T-helper 9 cell (primary cell): ENCODE measurements at regions not wholly inside any gene's neighbourhood (a gene's known extent, or its start where the extent isn't known, plus 50 kb on each side); places are given as distances from the start of the nearest gene placed in this dataset.

Experiments used
- DNase-seq: peaks from one replicate; pipeline ENCODE4 v3.0.0-alpha.2; 2020

DNA sequence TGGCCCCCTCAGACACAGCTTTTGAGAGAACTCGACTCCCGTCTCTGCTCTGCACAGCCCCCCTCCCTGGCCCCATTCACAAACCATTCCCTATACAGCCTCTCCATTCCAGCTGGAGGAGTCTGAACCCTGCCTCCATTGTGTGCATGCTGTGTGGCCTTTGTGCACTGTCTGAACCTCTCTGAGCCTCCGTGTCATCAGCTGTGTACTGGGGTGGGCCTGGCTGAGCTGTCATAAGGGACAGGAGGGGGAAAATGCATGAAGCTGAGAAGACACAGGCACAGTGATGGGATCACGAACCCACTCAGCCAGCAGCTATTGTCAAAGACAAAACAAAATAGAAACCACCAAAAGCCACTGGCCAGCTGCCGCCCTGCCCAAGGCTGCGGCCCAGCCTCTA lies 130.8 kb downstream of the RFLNA start:
- DNase-seq = no peak

DNA sequence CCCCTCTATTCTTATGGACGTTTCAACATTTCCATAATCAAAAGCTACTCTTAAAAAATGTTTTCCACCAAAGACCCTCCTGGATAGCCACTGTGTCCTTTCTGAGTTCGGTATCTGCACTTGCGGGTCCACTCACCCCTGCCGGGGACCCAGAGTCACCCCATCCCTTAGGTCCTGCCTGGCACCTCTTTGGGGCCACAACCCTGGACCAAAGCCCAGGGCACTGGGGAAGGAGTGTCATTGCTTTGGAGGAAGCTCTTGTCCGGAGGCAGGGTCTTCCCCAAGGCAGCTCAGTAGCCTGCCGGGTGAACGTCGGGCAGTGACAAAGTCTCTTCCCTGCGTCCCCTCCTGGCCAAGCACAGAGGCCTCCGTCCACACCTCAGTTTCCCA lies 129.6 kb downstream of the RFLNA start:
- no peak for DNase-seq

DNA sequence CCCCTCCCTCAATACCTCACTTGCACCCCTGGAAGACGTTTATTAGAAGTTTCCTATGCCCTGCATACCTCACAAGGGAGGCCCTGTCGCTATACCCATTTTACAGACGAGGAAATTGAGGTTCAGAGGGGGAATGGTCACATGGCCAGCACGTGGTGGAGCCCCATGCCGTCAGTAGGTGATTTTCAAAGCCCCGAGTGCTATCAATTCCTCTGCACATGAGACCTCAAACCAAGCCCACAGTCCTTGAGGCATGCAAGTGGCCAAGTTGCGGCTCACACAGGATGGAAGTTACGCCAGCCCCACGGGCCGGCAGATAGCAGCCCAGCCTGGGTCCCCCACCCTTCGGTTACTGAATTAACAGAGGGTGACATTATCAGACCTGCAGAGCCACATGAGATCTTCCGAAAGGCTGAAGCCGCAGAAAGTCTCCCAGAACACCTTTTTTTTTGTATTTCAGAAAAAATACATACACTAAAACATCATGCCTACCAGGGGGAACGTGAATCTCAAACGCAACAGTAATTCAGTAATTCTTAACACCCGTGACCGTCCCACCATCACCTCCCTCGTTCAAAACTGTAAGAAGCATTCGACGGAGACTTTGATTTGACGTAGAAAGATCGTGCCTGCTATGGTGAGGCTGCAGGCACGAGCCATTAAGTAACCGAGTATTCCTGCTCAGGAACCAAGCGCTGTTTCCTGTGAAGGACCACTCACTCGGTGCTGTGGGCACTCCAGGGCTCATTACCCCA lies 129.0 kb downstream of the RFLNA start:
- no peak for DNase-seq

DNA sequence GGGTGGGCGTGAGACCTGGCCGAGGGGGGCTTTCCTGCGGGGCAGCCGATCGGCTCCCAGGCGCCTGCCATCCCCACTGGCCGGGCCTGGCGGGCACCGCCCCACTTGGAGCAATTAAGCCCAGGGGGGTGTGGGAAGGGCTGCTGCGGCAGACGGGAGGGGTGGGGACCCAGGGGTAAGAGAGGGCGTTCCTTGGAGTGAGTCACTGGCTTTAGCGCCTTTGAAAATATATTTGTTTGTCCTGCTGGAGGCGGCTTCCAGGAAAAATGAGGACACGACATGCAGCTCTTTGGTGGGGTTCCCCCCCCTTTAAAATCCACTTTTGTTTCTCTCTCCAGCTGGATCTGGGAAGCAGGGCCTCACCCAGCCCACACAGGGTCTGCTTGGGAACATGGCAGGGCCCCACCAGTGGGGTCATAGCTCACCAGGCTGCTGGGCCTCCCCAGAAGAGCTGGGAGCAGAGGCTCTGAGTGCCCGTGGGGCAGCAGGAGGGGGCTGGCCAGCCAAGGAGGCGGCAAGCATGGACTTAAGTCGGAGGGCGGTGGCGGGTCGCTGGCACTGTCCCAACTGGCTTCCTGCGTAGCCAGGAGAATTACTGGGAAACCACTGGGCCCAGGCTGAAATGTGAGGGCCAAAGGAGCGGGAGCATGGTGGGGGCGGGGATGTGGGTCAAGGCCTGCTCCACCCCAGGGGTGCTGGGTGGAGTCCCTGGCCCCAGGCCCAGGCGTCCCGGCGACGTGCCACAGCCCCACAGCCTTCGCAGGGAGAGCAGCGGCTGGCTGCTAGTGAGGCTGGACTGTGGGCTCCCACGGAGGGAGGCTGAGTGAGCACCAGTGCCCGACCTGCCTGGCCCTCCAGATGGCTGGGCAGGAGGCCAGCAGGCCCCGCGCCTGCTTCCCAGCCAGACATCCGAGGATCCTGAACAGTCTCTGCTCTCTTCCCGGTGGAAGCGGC lies 128.0 kb downstream of the RFLNA start:
- no peak for DNase-seq

DNA sequence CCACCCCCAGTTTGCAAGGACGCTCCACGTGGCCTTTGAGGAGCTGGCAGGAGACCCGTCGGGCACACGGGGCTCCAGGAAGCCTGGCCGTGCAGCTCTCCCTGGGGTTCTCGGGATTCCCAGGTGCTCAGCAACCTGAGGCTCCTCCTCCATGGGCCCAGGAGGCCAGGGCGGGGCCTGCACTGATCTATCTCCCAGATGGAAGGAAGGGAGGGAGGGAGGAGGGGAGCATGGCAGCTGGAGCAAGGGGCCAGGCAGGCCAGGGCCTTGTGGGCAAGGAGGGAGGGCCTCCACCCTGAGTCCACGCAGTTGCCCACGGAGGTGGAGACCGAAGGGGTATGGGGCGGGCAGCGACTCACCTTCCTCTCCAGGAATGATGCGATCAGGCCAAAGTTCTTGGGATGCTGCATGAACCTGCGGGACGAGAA lies 127.3 kb downstream of the RFLNA start:
- DNase-seq = no peak

DNA sequence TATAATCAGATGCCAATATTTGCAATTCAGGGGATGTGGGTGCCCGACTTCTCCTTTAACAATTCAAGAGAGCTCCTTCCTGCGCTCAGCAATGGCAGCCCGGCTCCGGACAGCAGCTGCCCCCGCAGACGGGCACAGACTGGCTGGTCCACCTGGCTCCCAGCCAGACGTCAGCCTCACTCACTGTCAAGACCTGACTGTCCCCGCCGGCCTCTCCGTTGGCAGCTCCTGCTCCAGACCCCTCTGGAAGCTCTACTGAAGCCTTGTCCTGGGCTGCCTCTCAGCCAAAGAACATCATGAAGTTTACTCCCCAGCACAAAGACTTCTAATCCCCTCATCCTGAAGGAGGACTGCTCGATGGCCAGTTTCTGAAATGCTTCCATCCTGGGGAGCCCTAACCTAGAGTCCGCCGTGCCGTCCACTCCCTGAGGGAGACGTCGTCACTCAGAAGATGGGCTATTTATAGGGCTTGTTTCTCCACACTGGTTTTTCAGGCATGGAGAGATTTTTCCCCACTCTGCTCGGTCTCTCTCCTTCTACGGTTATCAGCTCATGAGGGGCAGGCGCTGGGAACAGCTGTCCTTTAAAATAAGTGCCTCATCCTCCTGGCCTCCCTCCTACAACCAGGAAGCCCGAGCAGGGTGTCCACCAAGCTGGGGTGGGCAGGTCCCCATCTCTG lies 126.2 kb downstream of the RFLNA start:
- no peak for DNase-seq

DNA sequence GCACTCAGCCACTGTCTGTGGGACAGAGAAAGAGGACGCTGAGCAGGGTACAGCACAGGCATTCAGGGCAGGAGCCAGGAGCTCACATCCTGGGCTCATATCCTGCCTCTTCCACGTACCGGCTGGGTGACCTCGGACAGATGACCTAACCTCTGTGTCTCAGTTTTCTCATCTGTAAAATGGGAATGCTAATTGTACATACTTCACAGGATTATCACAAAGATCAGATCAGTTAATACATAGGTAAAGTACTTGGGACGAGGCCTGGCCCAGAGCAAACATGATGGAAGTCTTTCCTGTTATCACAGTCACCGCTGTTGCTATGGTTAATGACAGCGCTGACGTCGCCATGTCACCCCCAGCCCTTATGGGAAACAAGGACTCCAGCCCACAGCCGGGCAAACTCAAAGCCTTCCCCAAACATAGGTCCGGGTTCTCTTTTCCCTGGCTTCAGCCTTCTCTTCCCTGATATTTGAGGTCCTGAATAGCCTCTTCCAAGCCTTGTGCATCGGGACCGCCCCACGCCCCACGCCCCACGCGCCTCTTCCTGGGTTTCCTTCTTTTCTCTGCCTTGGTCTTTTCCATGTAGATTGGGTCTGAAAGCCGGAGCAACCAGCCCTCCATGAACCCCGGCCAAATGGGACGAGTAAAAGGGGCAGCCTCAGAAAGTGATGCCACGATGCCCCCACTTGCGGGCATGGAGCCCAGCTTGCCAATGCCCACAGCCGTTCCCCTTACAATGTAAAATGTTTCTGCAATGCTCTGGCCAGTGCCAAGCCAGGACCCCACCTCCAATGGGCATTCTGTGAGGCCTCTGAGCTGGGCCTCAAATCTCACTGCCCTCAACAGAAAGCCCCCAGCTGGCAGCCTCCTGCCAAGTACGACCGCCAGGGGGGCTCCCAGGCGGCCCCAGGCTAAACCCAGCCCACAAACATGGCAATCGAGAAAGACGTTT lies 125.4 kb downstream of the RFLNA start:
- DNase-seq = no peak

DNA sequence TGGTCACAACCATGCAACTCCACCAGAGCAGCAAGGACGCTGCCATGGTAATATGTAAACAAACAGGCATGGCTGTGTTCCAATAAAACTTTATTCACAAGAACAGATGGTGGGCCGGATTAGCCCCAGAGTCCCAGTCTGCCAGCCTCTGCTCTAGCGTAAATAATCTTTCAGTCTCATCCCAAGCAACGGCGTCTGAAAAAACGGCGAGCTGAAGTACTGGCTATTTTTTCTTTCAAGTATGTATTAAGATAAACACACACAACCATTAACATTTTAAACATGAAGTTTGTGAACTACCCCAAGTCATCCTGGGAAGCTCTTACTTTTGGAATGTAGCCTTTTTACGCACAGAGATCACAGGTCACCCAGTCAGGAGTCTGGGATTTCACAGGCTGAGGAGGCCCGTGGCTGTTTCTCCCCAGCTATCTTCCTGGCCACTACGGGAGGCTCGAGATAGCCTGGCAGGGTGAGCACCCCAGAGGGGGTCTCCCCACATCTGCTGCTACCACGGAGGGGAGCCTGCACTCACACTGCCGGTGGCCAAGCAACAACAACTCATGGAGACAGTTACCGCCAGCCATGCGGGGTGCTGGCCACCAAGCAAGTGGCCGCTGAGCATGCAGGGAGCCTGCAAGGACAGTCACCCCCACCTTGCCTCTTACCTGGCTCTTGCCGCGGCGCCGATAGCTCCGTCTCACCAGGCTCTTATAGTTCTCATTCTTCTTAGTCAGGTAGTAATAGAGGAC lies 124.6 kb downstream of the RFLNA start:
- DNase-seq = no peak

DNA sequence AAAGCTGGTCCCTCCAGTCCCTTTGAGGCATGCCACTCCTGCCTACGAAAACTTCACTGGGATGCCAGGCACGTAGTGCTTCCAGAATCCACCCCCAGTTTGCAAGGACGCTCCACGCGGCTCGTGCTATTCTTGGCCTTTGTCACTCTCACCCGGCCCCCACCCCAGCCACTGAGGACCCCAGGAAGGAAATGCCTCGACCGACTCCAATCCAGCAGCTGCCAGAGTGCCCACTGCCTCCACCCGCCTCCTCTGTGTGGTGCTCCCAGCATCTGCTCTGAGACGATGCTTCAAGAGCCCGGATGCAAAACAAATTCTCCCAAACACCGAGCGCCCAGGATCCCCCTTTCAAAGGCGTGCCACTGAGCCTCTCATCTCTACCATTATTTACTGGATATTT lies 123.9 kb downstream of the RFLNA start:
- DNase-seq = no peak

DNA sequence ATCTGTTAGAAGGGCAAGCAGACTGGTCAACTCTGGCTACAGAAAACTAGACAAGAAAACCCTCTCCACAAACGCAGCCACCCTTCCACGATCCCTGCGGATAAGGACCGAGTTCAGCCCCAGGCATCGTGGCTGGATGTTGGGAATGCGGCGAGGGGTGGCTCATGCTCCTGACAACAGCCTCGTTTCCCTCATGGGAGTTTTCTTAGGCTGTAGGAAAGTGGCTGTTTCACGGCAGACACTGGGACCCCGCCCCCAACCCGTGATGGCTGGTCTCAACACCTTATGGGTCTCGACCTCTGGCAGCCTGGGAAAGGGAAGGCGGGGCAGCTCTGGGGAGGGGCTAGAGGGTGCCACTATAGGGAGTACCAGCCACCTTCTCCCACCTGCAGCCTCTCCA lies 123.3 kb downstream of the RFLNA start:
- no peak for DNase-seq

DNA sequence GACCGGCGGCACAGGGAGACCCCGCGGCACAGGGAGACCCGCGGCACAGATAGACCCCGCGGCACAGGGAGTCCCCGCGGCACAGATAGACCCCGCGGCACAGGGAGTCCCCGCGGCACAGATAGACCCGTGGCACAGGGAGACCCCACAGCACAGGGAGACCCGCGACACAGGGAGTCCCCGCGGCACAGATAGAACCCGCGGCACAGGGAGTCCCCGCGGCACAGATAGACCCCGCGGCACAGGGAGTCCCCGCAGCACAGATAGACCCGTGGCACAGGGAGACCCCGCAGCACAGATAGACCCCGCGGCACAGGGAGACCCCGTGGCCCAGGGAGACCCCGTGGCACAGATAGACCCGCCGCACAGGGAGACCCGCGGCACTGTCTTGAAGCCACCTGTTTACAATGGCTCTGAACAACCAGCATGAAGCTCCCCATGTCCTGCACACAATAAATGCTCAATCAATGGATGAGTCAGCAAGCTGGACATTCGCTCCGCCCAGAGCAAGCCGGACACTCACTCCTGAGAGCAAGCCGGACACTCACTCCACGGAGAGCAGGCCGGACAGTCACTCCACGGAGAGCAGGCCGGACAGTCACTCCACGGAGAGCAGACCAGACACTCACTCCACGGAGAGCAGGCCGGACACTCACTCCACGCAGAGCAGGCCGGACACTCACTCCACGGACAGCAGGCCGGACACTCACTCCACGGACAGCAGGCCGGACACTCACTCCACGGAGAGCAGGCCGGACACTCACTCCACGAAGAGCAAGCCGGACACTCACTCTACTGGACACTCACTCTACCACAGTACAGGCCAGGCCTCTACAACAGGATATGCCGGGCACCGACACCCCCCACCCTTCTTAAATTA lies 121.9 kb downstream of the RFLNA start:
- DNase-seq = no peak

DNA sequence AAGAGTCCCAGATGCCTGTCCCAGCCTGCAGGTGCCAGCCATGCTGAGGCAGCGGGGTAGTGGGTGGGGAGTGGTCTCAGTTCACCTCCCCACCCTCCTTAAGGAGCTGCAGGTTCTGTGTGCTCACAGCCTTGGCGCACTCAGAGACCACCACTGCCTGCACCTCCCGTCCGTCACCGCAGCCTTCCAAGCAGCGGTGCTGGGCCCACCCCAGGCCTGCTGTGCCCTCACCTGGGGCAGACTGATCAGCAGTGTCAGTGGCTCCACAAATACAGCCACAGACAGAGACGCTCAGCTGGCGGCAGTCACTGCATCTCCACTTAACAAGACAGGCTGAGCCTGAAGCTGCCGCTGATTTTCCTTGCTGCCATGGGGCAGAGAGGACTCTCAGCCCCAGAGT lies 120.2 kb downstream of the RFLNA start:
- DNase-seq = no peak

DNA sequence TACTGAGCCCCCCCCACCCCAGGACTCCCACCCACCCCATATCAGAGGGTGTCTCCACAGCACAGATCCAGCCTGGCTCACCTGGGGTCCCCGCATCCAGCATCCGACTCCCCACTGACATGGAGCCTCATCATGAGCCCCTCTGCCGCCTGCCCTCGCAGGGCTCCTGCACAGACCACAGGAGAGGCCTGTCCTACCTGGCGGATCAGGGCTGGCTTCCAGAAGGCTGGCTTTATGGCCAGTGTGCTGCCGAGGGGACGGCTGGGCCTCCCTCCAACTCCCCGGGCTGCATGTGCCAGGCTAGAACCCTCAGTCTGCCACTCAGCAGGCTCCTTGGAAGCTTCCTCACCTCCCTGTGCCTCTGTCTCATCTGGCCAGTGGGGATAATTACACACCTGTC lies 119.0 kb downstream of the RFLNA start:
- no peak for DNase-seq

DNA sequence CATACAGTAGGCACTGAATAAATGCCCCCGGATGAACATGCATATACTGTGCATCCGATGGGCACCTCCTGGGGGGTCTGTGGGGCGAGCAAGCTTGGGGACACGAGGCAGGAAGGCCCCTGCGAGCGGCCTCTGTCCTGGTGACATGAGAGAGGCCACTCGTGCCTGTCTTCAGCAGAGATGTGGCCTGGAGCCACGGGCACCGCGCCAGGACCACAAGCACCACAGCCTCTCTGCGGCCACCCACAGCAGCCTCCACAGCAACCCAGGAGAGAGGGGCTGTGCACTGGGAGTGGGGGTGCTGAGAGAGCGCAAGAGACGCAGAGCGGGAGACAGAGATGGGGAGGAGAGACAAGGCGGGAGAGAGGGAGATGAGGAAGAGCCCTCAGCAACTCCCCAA lies 118.5 kb downstream of the RFLNA start:
- DNase-seq = no peak

DNA sequence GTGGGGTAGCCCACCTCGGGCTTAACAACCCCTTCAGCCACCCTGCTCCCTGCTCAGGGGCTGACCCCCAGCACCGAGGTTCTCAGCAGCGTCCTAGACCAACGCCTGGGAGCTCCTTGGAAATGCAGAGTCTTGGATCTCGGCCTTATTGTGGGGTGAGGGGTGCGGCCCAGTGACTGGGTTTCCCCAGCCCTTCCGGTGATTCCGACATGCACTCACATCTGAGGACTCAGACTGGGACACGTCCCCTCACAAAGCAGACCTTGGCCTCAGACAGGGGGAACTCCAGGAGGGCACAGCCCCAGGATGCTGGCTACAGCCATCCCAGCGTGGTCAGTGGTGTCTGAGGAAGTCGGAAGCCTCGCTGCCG lies 117.7 kb downstream of the RFLNA start:
- DNase-seq = no peak

DNA sequence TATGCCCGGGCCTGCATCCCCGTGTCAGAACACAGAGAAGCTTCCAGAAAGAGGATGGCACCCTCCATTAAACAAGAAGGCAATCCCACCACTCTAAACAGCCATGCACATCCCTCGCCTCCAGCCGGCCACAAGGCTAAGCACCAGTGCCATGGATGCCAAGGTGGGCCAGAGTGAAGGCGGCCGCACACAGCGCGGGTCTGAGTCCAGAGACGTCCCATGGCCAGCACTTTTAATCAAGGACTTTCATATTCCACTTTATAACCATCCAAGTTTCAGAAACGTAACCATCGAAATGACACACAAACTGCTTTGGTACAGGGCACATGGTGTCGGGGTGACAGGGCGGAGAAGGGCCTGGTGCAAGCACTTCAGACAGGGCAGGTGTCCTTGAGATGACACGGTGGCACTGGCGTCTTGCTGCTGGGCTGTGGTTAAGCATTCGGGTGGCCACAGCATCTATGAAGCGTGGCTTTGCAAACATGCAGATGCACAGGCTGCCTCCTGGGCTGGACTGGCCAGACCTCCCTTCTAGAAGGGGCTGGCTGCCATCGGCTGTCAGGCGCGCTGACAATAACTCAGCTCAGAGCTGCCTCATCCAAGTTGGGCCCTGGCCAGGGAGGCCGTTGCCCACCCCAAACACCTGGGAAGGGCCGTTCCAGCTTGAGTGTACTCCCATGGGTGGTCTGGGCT lies 117.2 kb downstream of the RFLNA start:
- no peak for DNase-seq

DNA sequence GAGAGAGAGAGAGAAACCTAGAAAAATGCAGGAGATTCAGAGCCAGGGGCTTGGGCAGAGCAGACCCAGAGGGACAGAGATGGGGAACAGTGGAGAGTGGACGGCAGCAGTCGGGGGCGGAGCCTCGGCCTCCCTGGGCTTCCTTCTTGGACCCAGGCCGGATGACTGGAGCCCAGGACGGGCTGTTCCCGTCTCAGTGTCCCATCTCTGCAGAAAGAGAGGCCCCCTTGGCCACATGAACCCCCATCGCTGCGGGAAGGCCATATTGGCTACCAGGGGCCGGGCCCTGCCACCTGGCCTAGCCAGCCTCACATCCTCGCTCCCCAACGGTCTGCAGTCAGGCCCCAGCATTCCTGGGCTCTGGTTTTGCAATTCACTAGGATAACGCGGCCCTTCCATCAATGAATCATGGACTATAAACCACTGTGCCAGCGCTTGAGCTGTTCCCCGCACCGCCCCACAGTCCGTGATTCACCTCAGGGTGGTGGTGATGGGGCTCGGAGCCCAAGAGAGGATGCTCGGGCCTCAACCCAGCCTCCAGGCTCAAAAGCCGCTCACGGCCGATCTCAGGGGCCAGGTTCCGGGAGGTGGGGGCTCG lies 116.5 kb downstream of the RFLNA start:
- no peak for DNase-seq

DNA sequence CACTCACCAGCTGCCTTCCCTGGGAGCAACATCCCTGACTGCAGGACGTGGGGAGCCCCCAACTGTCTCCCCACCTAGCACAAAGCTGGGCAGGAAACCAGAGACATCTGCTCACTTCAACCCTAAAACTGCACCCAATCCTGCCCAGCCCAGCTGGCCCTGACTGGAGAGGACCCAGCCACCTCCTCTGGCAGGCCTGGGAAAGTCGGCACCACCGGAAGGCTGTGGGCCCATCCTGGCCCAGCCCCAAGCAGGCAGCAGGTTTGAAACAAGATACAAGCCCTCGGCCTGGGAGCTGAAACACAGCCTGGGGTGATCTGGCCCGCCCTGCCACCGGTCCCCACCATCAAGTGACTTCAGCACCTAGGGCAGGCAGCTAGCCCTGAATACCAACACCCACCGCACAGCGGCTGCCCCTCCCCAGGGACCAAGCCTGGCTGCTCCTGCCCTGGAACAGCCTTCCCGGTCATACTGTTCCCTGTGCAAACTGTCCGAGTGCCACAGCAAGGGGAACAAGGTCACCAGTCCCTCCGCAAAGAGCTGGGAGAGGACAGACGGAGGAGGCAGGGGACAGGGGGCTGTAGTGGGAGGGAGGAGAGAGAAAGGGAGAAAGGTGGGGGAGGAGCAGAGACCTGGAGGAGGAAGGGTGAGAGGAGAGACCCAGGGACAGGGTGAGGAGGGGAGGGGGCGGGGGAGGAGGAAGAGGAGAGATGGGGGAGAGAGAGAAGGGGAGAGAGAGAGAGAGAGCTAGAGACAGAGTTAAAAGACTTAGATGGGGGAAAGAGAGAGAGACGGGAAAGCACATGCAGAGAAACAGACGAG lies 115.7 kb downstream of the RFLNA start:
- DNase-seq = no peak
